ENCODE measurements at regions not wholly inside any gene's neighbourhood (a gene's known extent, or its start where the extent isn't known, plus 50 kb on each side); places are given as distances from the start of the nearest gene placed in this dataset.

DNA sequence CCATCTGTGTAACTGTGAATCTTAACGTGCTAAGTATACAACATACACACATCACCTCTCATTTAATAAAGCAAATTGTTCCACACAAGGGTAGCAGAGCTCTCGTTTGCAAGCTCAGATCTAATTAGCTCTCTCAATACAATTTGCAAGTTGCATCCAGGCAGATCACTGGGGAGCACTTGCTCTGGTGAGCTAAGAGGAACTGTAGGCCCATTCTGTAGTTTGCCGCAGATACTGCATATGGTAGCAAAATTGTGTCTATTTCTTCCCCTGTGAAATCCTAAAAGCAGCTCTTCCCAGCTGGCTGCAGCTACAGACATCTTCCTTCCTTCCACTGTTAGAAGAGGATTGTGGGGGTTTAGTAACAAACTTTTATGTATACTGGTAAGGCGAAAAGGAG, 288.7 kb upstream of the ADAMTS9 start:
- no peak for DNase-seq (ENCODE audit: extremely low read depth, low read depth)
- TF ChIP-seq, protein P1, sequence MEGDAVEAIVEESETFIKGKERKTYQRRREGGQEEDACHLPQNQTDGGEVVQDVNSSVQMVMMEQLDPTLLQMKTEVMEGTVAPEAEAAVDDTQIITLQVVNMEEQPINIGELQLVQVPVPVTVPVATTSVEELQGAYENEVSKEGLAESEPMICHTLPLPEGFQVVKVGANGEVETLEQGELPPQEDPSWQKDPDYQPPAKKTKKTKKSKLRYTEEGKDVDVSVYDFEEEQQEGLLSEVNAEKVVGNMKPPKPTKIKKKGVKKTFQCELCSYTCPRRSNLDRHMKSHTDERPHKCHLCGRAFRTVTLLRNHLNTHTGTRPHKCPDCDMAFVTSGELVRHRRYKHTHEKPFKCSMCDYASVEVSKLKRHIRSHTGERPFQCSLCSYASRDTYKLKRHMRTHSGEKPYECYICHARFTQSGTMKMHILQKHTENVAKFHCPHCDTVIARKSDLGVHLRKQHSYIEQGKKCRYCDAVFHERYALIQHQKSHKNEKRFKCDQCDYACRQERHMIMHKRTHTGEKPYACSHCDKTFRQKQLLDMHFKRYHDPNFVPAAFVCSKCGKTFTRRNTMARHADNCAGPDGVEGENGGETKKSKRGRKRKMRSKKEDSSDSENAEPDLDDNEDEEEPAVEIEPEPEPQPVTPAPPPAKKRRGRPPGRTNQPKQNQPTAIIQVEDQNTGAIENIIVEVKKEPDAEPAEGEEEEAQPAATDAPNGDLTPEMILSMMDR (IDR thresholded peaks at IDR 0.05; ENCODE audit: low read depth, low read length) = no peak

DNA sequence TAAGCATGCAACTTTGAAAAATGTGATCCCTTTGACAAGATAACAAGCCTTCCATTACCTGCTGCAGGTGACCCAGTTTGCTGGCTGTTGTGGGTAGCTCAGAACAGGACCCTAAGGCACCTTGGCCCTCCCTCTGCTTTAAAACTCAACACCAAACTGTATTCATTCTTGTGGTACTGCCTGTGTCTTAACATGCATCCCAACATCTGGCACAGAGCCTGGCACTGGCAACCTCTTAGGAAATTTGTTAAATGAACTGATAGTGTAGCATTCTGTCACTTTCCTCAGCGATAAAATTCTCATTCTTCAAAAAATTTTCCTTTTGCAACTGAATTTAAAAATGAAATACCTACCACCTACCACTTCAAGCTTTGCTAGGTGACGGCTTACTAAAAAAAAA, 287.3 kb upstream of the ADAMTS9 start:
- TF ChIP-seq, protein P1 (IDR thresholded peaks at IDR 0.05; ENCODE audit: low read depth, low read length) = no peak

DNA sequence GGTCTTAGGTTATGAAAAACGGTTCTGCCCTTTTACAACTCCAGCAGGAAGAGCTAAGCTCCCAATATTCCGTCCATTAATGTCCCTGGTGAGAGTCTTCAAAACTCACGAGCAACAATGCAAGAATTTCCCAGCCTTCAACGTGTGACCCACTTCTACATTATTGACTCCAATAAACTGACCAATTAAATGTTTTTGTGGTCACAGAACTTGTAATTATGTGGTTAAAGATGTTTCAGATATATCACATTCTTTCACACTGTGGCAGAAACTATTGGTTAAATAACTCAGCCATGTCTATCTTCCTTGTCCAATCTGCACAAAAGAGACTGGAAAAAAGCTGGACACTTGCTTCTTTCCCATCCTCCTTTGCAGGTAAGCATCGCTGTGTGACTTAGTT, 286.6 kb upstream of the ADAMTS9 start:
- TF ChIP-seq, protein P1 (IDR thresholded peaks at IDR 0.05; ENCODE audit: low read depth, low read length) = no peak
- DNase-seq (ENCODE audit: extremely low read depth, low read depth) = no peak

More for the DNA sequence above, 287.3 kb upstream of the ADAMTS9 start:
- no peak for DNase-seq (ENCODE audit: extremely low read depth, low read depth)

DNA sequence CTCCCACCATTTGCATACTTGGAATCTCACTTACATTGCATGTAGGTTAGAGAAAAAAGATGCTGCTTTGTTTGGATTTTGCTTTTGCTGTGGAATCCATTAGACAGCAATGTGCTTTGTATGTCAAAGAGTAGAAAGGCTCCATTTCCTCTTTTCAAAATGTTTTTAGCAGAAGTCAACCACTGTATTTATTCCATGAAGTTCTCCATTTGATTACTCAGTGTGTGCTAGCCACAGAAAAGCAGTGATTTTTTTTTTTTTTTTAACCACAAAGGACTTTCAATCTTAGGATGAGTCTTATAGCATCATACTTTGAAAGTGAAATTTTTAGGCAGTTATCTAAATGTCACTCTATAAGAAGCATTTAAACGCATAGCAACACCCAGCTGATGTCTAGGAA, 285.0 kb upstream of the ADAMTS9 start:
- no peak for DNase-seq (ENCODE audit: extremely low read depth, low read depth)
- TF ChIP-seq, protein P1 (IDR thresholded peaks at IDR 0.05; ENCODE audit: low read depth, low read length) = no peak

DNA sequence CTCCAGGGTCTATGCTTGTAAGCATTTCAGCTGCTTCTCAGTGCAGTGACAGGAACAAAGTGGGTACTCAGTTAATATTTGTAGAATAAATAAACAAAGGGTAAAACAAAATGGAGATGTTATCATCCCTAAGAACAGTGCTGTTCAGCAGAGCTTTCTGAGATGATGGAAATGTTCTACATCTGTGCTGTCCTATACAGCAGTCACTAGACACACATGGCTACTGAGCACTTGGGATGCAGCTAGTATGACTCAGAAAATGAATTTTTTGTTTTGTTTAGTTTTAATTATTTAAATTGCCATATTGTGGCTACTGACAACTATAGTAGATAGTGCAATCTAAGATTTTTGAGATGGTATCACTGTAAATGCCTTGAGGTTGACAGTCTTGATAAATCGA, 283.8 kb upstream of the ADAMTS9 start:
- DNase-seq (ENCODE audit: extremely low read depth, low read depth) = no peak
- TF ChIP-seq, protein P1 (IDR thresholded peaks at IDR 0.05; ENCODE audit: low read depth, low read length) = no peak

DNA sequence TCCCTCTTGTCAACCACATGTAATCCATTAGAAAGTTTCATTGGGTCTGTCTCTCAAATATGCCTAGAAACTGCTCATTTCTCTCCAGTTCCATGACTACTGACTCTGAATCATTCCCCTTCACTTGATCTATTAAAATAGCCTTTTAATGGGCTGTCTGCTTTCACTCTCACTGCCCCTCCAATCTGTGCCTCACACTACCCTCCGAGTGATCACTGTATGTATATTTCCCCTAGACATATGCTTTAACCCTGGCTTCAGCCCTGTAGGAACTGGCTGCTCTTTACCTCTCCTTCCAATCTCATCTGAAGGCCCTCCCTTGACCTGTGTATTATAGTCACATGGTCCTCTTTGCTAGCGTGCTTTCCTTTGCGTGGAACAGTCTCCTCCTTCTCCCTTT, 282.8 kb upstream of the ADAMTS9 start:
- no peak for DNase-seq (ENCODE audit: extremely low read depth, low read depth)
- TF ChIP-seq, protein P1 (IDR thresholded peaks at IDR 0.05; ENCODE audit: low read depth, low read length) = no peak

DNA sequence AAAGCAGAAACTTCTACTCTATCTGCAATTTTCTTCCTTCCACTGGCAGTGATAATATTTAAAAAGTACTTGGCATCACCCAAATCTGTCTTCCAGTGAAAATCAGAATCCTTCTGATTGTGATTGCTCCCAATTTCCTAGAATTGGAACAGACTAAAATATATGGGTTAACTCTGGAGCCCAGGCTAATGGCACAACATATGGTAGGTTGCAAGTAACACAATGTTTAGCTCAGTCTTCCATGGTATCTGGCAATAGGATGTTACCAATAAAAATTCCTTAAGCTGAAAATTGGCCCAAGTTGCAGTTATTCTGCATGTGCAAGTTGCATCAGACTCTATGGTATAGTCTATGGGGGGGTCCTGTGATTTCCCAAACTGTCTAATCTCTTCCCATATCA, 273.5 kb upstream of the ADAMTS9 start:
- DNase-seq (ENCODE audit: extremely low read depth, low read depth) = no peak
- TF ChIP-seq, protein P1 (IDR thresholded peaks at IDR 0.05; ENCODE audit: low read depth, low read length) = no peak

Data from AG09319 (cell line).